NCI-H1092 (cell line): ENCODE measurements at regions not wholly inside any gene's neighbourhood (a gene's known extent, or its start where the extent isn't known, plus 50 kb on each side); places are given as distances from the start of the nearest gene placed in this dataset.

Experiments used
- DNase-seq: peaks from one replicate; lab custom pipeline; 2025; lab: John Stamatoyannopoulos, UW

DNA sequence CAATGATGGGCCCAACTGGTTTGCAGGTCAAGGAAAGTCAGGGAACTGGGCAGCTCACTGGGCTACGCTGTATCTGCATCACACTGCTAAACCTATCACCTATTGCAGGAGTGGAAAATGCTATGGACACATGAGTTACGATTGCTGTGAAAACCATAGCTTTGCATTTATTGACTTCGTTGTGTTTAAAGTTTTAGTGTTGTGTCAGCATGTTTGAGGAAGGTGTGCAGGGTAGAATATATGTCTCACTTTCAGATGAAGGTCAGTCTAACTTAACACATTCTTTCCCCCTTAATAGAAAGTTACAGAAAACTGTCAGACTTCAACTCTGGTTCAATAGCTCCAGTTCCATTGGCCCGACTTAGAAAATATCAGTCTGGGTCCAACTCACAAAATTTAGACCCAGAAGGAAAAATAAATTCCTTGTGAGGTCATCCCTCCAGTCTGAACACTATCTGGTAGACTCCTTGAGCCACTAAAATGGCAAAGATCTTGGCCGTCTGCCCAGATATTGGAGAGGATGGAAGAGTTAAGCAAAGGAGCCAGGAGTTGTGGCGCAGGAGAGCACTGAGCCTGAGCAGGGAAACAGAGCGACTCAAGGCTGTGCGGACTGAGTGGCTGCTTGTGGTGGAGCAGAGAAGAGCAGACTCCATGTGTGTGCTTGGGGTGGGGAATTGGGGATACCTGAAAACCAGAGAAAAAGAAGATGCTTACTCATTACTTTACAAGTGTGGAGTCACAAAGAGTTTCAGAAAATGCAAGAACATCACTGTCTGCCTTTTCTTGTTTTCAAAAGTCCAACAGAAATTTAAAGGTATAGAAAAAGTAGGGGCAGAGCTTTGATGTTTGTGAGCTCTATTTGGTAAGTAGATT is 518.5 kb downstream of the FGF9 start:
- no peak for DNase-seq

DNA sequence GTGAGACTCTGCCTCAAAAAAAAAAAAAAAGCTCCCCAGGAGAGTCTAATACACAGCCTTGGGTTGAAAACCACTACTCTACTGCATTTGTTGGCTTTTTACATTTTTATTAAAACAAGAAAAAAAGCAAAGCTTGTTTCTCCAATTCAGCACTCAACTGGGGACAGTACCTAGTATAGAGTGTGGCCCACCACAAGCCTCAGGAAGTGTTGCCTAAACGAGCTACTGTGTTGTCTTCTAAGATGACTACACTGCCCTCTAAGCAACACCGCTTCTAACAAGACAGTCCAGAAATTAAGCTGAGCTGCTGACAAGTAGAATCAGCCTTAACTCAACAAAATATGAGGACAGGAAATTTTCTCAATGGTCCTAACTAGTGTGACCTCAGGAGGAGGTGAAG is 522.2 kb downstream of the FGF9 start:
- no peak for DNase-seq

DNA sequence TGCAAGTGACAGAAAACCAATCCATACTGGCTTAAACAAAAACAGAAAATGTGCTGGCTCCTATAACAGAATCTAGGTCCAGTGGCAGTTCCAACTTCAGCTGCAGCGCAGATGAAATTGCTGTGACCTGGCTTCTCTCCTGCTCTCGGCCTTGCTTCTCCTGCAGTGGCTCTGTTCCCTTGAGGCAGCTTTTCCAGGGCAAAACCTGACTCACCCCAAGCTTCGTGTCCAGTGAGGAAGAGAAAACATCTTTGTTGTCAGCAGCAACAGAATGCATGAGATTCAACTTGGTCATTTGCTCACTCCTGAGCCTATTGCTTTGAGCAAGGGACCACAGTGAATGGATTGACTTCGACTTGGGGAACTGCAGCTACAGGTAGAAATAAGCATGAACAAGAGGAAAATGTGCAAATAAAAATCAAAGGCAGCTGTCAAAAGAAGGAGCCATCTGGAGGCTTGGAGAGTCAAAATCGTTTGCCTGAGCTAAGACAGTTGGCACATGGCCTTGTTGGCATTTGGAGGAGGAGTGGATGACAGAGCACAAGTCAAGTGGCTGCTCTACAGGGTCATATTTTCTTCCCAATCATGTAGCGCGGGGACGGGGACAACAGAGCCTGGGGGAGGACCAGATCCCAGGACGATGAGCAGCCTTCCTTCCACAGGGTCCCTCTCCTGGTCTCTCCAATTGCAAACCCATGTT is 523.4 kb downstream of the FGF9 start:
- no peak for DNase-seq

DNA sequence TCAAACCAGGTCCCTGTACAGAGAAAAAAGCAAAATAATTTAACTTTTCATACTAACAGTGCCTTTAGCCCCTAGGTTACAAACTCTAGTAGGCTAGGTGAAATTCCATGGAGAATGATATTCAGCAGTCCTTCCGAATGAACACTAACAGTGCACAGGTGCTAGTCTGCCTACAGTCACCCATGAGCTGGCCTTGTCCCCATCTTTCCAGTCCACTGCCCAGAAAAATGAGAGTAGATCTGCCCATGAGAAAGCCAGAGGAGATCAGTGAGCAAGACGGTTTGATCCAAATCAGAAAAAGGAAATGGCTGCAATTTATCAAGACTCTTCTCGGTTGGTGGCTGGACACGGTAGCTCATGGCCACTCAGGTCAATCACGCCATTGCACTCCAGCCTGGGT is 524.9 kb downstream of the FGF9 start:
- no peak for DNase-seq

DNA sequence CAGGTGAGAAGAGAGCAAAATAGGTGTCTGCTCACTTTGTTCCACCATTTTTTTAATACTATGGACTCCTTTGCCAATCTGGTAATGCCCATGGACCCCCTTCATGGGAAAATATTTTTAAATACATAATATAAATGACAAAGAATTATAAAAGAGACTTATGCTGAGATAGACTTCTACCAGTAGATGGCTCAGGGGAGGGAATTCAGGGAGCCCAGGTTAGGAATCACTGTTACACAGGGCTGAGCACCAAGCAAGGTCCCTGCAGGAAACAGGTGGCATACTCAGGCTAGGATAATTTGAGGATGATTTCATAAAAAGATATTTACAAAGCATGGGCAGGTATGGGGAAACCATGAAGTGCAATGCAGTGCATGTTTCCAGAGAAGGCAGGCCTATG is 525.9 kb downstream of the FGF9 start:
- DNase-seq, result no peak

DNA sequence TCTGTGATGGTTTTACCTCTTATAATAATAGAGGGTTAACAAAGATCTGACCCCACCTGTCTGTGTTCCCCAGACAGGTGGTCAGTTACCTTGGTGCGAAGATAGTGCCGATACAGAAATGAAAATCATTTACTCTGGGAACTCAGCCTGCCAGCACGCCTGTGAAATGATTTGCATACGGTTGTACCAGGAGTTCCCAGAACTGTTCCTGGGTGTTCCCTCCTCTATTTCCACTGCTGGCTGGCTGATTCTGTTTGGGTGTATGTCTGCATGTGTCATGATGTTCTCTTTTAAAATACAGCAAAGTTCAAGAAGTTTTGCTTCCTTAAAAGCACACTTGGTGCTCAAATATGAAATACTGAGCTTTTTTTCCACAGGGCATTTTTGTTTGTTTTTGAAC is 527.1 kb downstream of the FGF9 start:
- DNase-seq, result no peak

DNA sequence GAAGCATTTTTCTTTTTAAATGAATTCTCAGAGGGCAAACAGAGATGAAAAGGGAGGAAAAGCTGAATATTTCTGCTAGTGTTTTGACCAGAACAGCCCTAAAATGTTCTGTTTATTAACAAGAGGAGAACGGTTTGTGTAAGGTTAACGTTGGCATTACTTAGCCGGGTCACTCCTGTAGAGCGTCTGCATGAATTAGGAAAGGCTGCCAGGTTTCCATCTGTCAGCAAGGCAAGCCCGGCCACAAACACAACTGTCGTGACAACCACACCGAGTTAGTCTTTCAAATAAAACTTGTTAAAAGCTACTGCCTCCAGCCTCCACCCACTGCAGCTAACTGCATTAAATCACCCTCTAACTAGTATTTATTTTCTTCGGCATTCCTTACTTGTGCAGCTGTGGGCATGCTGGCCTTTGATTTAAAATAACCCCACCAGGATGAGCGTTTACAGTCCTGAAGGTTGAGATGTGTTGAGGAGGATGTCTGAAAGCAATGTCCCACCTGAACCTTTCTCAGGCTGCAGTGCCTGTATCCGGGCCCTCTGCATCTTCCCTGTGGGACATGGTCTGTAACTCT is 527.9 kb downstream of the FGF9 start:
- DNase-seq, result no peak

DNA sequence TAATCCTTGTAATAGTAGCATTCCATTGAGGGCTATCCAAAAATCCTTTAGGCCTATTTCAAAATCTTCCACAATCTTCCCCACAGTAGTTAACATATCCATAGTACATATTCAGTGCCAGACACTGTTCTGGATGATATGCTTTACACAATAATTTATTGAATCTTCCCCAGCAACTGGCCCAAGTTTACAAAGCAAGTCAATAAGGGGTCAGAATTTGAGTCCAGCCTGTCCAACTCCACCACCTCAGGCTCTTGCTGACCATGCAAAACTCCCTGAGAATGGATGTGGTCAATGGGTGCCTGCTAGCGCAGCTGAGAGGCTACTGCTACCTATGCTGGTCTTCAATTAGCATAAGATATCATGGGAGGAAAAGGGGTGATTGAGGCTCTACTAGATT is 529.6 kb downstream of the FGF9 start:
- no peak for DNase-seq

DNA sequence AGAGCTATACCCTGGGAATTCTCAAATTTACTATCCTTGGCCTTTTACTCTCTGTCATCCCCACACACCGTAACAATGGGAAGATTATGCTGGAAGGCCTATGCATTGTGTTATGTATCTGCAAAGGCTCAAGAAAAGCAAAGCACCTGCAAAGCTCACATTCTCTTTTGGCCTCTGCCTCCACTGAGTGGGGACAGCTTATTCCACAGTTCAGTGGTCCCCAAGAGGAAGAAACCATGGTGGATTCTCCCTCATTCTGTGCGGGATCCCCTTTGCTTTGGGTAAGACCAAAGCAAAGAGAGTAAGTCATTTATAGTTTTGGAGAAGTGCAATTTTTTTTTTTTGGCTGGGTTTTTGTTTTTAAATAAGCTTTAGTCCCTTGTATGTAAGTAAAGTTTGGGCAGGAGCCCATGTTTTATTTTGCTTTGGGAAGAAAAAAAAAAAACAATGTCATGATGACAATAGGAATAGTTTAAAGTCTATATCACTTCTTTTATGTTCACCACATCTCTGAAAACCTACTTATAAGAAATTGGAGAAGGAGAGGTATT is 530.6 kb downstream of the FGF9 start:
- no peak for DNase-seq

DNA sequence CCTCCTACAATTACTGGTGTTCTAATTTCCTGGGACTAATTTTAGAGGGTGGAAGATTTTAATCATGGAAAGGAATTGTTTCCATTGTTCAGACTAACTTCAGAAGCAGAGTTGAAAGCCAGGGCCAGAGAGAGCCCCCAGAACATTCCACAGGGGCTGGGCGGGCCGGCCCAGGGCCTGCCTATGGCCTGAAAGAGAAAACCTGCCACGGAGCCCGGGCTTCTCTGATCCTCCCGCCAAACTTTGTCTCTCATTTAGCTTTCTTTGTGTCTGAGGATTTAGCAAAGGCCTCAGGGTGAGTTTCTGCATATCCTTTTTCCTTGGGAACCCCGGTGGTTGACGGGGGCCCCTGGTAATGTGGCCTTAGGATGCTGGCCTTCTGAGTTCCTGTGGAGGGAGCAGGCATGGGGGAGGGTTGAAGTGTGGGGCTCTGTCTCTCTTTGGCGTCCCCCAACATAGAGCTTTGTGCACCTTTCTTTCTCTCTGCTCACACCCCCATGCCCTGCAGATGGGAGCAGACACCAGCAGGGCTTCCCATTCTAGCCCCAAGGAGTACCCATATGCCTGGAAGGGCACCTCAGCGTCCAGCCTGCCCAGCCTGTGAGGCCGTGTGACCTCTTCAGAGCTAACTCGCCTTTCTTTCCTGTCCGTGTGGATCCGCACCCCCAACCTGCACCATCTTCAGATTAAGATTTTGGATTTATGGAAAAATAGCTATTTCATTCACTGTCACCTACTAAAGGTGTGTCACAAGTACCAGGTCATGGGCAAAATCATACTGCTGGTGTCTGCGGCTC is 539.5 kb downstream of the FGF9 start:
- no peak for DNase-seq

DNA sequence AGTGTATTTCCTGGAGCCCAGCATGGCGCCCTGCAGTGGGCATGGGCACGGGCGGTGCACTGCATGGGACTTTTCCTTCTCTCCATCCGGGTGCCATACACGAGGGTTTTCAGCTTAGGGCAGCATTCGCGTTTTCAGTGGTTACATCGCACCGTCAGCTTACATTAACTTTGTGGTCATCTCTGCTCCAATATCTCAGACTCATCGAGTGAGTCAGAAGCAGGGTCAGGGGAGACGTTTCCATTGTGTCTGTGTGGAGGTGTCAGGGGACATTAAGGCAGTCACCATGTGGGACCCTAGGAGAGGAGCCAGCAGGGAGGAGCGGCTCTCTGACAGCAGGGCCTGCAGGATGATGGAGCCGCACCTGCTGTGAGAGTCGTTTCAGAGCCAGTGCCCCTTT is 541.0 kb downstream of the FGF9 start:
- no peak for DNase-seq

DNA sequence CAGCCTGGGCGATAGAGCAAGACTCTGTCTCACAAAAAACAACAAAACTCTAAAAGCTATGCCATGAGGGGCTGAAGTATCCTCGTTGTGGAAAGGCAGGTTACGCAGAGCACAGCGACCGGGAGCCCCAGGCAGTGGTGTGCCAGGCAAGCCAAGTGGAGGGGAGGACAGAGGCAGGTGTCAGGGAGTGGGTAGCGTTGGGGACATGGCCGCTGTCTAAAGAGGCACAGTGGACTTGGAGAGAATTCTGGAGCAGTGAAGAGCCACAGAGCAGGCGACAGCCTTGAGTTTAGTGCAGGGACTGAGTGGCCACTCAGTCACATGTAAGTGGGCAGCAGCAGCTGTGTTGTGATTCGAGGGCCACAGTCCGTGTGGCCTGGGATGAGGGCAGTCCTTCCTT is 541.7 kb downstream of the FGF9 start:
- DNase-seq, result no peak

DNA sequence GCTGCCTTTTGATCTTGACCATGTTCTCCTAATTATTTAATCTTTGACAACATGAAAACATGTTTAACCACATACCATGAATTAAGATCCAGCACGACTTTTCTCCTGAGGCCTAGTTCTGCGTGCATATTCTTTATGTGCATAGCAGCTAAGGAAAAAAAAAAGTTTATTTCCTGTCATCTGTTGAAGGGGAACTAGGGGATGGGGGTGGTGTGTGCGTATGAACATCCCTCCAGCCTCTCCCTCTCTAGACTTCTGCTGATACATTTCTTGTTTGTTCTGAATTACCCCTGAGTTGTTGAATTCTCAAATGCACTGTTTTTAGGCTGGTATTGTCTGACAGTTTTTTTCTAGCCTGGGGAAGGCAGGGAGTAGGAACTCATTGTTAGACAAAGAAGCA is 543.3 kb downstream of the FGF9 start:
- DNase-seq, result no peak

DNA sequence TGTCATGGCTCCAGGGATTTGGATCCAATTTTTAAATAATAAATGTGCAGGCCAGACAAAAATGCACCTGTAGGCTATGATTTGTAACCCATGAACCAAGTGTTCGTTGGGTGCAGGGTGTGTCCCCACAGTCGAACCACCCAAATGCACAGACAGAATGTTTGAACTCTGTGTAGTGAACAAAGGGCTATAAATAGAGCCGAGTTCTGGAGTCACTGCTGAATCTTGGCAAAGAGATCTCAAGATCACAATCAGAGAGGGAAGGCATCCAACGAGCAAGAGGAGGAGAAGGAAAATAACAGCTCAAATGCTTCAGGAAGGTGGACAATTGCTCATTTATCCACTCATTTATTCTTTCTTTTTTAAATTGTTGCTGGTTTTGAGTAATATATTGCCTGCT is 547.9 kb downstream of the FGF9 start:
- no peak for DNase-seq

DNA sequence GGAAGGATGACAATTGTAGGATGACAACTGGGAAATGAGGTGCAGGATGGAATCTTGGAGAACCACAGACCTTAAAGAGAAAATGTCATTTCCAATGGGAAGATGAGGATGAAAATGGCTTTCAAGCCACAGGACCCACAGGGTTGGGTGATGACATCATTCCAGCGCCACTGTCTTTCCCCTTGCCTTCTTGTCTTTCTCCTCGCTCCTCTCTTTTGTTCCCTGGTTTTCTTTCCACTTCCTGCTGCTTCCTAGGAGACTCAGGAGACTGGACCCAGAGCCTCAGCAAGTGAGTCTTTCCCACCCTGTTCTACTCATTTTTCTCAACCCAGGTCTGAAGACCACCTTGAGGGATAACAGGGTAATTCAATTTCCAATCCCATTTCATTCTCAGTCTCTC is 548.8 kb downstream of the FGF9 start:
- DNase-seq, result no peak

DNA sequence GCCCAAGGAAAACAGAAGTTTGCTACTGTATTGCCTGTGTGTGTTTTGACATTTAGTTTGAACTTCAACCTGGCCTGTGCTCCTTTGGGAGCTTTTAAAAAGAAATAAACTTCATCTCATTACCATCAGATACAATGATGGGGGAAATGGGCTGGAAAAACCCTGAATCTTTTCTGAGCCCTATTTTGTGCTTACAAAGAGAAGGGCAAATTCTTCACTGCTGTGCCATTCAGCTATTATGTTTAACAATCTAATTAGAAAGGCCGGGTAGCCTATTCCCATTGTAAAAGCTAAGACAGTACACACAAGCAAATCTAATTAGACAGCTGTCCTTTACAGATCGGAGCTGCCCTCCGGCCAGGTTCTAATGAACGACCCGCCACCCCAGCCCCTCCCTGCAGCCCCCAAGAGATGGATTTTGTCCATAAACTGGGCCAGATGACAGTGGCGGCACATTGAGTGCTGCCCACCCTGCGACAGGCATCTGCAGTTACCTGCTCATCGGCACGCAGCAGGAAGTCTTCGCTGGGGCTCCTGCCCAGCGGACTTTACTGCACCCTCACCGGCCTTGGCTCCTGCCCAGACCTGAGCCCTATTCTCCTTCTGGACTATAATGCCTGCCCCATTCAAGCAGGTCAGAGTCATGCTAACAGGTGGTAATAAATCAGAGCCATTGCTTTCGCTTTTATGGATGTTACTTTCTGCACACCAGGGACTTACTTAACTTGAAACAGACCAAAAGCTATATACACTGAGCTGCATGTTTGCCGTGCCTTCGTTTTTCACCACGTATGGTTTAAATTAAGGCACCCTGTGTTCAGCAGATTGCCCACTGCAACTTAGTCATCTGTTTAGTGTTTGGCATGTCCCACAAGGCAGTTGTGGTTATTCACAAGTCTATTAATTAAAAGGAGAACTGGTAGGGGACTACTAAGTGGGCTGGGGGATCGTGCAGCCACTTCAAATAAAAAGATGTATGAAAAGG is 549.6 kb downstream of the FGF9 start:
- DNase-seq, result peak; percentile 23

DNA sequence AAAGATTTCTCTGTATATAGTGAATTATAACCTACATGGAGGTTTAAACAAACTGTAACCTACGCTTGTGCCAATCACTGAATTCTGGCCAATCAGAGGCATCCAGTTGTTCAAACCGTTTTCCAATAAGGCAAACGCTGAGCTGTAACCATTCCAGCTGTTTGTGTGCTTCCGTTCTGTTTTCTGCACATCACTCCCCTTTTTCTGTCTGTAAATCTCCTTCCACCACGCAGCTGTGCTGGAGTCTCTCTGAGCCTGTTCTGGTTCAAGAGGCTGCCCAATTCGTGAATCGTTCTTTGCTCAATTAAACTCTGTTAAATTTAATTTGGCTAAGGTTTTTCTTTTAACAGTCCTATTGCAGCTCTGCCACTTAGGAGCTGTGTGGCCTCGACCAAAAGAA is 552.5 kb downstream of the FGF9 start:
- DNase-seq, result no peak

DNA sequence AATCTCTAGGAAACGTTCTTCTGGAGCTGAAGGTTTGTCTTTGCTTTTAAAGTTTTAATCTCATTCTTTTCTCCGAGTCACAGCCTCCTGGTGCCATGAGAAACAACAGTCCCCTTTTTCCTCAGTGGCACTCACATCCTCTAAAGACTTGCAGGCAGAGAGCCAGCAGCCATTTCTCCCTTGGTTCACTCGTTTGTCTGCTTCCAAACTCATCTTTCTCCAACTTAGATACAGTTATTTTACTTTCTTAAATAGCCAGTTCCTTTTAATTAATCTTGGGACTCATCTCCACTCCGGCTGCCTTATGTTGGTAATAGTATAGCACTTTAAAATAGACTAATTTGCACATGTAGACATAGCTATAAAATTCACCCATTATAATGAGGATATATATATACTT is 555.2 kb downstream of the FGF9 start:
- no peak for DNase-seq

DNA sequence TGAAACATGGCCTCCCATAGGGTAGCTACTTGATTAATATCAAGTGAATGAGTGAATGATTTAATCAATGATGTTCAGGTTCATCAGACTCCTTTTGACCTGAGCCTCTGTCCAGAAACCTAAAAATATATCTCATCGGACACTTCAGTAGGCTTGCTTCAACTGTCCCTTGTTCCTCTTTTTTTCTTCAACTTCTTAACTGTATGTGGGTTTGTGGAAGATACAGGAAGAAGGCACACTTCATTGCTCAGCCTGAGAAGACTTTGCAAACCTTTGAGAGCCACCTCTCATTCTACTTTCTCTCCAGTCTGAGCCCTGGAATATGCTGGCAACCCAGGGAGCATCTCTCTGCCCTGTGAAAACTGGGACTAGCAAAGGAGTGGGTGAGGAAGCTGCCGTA is 557.0 kb downstream of the FGF9 start:
- no peak for DNase-seq

DNA sequence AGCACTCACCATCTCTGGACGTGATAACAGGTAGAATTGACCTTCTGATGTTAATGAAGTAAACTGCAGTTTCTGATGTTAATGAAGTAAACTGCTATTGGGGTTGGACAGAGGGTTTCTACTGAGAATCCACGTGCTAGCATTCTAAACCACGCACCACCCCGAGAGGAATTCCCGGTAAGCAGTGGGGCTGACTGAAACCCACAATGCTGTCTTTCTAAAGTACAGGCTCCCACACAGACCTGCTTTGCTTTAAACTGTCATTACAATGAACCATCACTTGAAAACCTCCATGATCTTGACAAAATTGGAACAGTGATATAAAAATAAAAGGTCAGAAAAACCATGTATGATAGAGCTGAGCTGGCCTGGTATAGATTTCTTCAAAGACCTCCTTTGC is 559.0 kb downstream of the FGF9 start:
- DNase-seq, result no peak

DNA sequence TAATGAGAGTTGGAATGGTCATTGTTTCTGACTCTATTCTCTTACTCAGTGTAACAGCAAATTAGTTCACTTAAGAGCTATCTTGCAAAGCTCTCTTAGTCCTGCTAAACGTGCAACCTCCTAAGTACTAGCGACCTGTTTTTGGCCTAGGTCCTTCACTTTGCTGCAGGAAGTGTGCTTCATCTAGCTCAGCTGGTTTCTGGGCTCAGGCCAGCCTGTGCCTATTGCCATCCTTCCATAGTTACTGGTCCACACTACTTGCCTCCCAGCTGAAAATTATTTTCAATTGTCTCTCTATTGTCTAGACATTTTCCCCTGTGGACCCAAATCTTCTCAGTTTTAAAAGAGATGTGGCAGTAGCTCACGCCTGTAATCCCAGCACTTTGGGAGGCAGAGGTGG is 561.3 kb downstream of the FGF9 start:
- DNase-seq, result peak; percentile 28
